ENCODE measurements at regions not wholly inside any gene's neighbourhood (a gene's known extent, or its start where the extent isn't known, plus 50 kb on each side); places are given as distances from the start of the nearest gene placed in this dataset.

DNA sequence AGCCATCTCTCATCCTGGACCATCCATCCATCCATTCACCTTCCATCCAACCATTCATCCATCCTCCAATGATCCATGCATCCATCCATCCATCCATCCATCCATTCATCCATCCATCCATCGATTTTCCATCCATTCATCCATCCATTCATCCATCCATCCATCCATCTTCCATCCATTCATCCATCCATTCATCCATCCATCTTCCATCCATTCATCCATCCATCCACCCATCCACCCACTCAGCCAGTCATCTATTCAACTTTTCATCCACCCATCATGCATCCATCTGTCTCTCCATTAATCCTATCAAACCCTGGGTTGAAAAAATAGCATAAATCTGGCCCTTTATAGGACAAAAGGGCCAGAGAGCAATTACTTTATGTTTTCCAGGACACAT, 158.3 kb upstream of the WSCD1 start:
- Histone ChIP-seq H3K9me3 (ENCODE audit: insufficient read depth, low read depth) (no peaks in the 10 kb centered on the region; the same call in 1 of the 2 replicates), H3K4me3 (no peak overlapping the region), H3K4me2 (no peak overlapping the region), H3K27ac (no peak overlapping the region), H2AFZ (no peak overlapping the region), H3K4me1 (replicated peaks; ENCODE audit: insufficient read depth) (no peaks in the 10 kb centered on the region), H4K20me1 (ENCODE audit: insufficient read depth) (no peaks in the 10 kb centered on the region), H3K27me3 (ENCODE audit: insufficient read depth, low read depth) (peaks cover 12% of the 10 kb centered on the region), H3K9me2 (ENCODE audit: insufficient read depth) (no peaks in the 10 kb centered on the region), H3K79me2 (ENCODE audit: low read depth) (no peaks in the 10 kb centered on the region), H3K36me3 (ENCODE audit: low read depth) (no peaks in the 10 kb centered on the region), H3F3A (ENCODE audit: insufficient read depth, low read depth) (no peaks in the 10 kb centered on the region)
- ChIA-PET POLR2A (ENCODE audit: unreplicated experiment) (no interaction called here), CTCF (no interaction called here)
- no TSS peak for BruUV-seq (replicated peaks)
- TF ChIP-seq, protein P1, sequence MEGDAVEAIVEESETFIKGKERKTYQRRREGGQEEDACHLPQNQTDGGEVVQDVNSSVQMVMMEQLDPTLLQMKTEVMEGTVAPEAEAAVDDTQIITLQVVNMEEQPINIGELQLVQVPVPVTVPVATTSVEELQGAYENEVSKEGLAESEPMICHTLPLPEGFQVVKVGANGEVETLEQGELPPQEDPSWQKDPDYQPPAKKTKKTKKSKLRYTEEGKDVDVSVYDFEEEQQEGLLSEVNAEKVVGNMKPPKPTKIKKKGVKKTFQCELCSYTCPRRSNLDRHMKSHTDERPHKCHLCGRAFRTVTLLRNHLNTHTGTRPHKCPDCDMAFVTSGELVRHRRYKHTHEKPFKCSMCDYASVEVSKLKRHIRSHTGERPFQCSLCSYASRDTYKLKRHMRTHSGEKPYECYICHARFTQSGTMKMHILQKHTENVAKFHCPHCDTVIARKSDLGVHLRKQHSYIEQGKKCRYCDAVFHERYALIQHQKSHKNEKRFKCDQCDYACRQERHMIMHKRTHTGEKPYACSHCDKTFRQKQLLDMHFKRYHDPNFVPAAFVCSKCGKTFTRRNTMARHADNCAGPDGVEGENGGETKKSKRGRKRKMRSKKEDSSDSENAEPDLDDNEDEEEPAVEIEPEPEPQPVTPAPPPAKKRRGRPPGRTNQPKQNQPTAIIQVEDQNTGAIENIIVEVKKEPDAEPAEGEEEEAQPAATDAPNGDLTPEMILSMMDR (conservative IDR thresholded peaks at IDR 0.05): no peak
- TF ChIP-seq EZH2 (IDR thresholded peaks at IDR 0.05; ENCODE audit: low read depth): no peak
- DNase-seq: no peak
- intact Hi-C loops (cut with micrococcal nuclease; ENCODE audit: unreplicated experiment): no loop called here

DNA sequence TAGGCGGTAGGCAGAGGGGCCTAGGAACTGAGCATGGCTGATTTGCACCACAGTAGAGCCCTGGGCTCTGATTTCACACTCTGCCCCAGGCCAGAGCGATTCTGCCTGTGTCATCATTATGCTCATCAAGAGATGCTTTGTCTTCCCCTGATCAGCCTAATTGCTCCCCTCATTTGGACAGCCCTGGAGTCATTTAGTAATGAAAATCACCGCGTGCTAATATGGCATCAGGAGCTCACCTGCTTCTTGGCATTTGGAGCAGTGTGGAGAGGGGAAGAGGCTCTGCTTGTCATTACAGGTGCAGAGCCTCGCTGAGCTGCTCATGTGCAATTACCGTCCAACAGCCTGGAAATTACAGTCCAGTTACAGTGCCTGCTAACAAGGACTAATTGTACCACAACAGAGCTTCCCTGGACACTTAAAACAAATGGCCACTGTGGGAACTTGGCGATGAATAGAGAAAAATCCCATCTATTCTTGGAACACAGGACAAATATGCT, 157.1 kb upstream of the WSCD1 start:
- no peak overlapping the region for H3K27ac ChIP-seq
- no peak overlapping the region for H3K4me3 ChIP-seq
- H3K27me3 ChIP-seq (ENCODE audit: insufficient read depth, low read depth): peaks cover 24% of the 10 kb centered on the region
- H3K79me2 ChIP-seq (ENCODE audit: low read depth): no peaks in the 10 kb centered on the region
- no peaks in the 10 kb centered on the region for H3K4me1 ChIP-seq (replicated peaks; ENCODE audit: insufficient read depth)
- H2AFZ ChIP-seq: no peak overlapping the region
- H4K20me1 ChIP-seq (ENCODE audit: insufficient read depth): no peaks in the 10 kb centered on the region
- no TSS peak for BruUV-seq (replicated peaks)
- no peaks in the 10 kb centered on the region; the same call in 1 of the 2 replicates for H3K9me3 ChIP-seq (ENCODE audit: insufficient read depth, low read depth)
- intact Hi-C loops (cut with micrococcal nuclease; ENCODE audit: unreplicated experiment): no loop called here
- POLR2A ChIA-PET (ENCODE audit: unreplicated experiment): no interaction called here
- CTCF ChIA-PET: no interaction called here
- TF ChIP-seq, protein P1 (conservative IDR thresholded peaks at IDR 0.05): no peak
- TF ChIP-seq EZH2 (IDR thresholded peaks at IDR 0.05; ENCODE audit: low read depth): no peak
- H3K4me2 ChIP-seq: no peak overlapping the region
- H3K36me3 ChIP-seq (ENCODE audit: low read depth): no peaks in the 10 kb centered on the region
- H3F3A ChIP-seq (ENCODE audit: insufficient read depth, low read depth): no peaks in the 10 kb centered on the region
- DNase-seq: no peak
- H3K9me2 ChIP-seq (ENCODE audit: insufficient read depth): no peaks in the 10 kb centered on the region

DNA sequence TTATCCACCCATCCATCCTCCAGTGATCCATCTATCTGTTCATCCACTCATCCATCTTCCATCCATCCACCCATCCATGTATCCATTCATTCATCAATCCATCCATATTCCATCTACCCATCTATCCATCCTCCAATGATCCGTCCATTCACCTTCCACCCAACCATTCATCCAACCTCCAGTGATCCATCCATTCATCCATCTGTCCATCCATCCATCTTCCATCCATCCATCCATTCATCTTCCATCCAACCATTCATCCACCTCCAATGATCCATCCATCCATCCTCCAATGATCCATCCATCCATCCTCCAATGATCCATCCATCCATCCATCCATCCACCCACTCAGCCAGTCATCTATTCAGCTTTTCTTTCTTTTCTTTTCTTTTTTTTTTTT, 156.5 kb upstream of the WSCD1 start:
- Histone ChIP-seq H3K9me2 (ENCODE audit: insufficient read depth) (no peaks in the 10 kb centered on the region), H4K20me1 (ENCODE audit: insufficient read depth) (no peaks in the 10 kb centered on the region), H3K79me2 (ENCODE audit: low read depth) (no peaks in the 10 kb centered on the region), H3K9me3 (ENCODE audit: insufficient read depth, low read depth) (no peaks in the 10 kb centered on the region; the same call in 1 of the 2 replicates), H3F3A (ENCODE audit: insufficient read depth, low read depth) (no peaks in the 10 kb centered on the region), H2AFZ (no peak overlapping the region), H3K27ac (no peak overlapping the region), H3K27me3 (ENCODE audit: insufficient read depth, low read depth) (peaks cover 26% of the 10 kb centered on the region), H3K4me1 (replicated peaks; ENCODE audit: insufficient read depth) (no peaks in the 10 kb centered on the region), H3K4me3 (no peak overlapping the region), H3K36me3 (ENCODE audit: low read depth) (no peaks in the 10 kb centered on the region), H3K4me2 (no peak overlapping the region)
- intact Hi-C loops (cut with micrococcal nuclease; ENCODE audit: unreplicated experiment): no loop called here
- TF ChIP-seq, protein P1 (conservative IDR thresholded peaks at IDR 0.05): no peak
- no peak for TF ChIP-seq EZH2 (IDR thresholded peaks at IDR 0.05; ENCODE audit: low read depth)
- ChIA-PET POLR2A (ENCODE audit: unreplicated experiment) (no interaction called here), CTCF (no interaction called here)
- DNase-seq: no peak
- BruUV-seq (replicated peaks): no TSS peak
